Common myeloid progenitor, CD34-positive (primary cell): ENCODE measurements at regions not wholly inside any gene's neighbourhood (a gene's known extent, or its start where the extent isn't known, plus 50 kb on each side); places are given as distances from the start of the nearest gene placed in this dataset.

Experiments
- CTCF ChIA-PET: fragments of 350-600 bp; sonication (Branson Sonifier 250); formaldehyde crosslinking; loops from one replicate; lab custom pipeline; 2021; ENCODE audit warnings: antibody characterized with exemption; lab: Charles Lee
- POLR2A ChIA-PET: fragments of 350-600 bp; sonication (Branson Sonifier 250); formaldehyde crosslinking; loops from one replicate; lab custom pipeline; 2021; ENCODE audit warnings: antibody characterized with exemption; lab: Charles Lee
- DNase-seq, 3 donors: peaks; one replicate each; pipeline versions ENCODE4 v3.0.0 to v3.0.0-alpha.2; 2013
- H3K27ac ChIP-seq, 2 experiments: 1 replicate in 1 of 2; 2 replicates in 1 of 2; pipeline ENCODE4 v1.7.0; 2013; ENCODE audit warnings: inconsistent platforms in 2 of 2, low read length in 2 of 2, mild to moderate bottlenecking in 2 of 2, low read depth in 1 of 2, moderate library complexity in 1 of 2; ENCODE audit not compliant: severe bottlenecking in 2 of 2, insufficient read depth in 1 of 2, poor library complexity in 1 of 2
- H3K27me3 ChIP-seq, 5 experiments: replicated peaks in 2 of 5; 1 replicate in 3 of 5; 2 replicates in 2 of 5; pipeline versions ENCODE4 v1.6.1 to v1.7.0; 2013; ENCODE audit warnings: low read length in 4 of 5, mild to moderate bottlenecking in 2 of 5, moderate library complexity in 2 of 5, inconsistent platforms in 1 of 5; ENCODE audit not compliant: insufficient read depth in 5 of 5, control insufficient read depth in 4 of 5
- H3K36me3 ChIP-seq, 4 experiments: 1 replicate in 2 of 4; 2 replicates in 2 of 4; pipeline versions ENCODE4 v1.6.1 to v1.7.0; 2013; ENCODE audit warnings: low read length in 3 of 4, control low read depth in 1 of 4, mild to moderate bottlenecking in 1 of 4; ENCODE audit not compliant: control insufficient read depth in 4 of 4, insufficient read depth in 4 of 4
- H3K4me1 ChIP-seq, 4 experiments: 1 replicate in 3 of 4; 2 replicates in 1 of 4; pipeline versions ENCODE4 v1.6.1 to v1.7.1; 2013; ENCODE audit warnings: low read length in 3 of 4, mild to moderate bottlenecking in 3 of 4, control low read depth in 1 of 4, inconsistent platforms in 1 of 4, moderate library complexity in 1 of 4; ENCODE audit not compliant: control insufficient read depth in 4 of 4, insufficient read depth in 4 of 4; ENCODE audit errors: control extremely low read depth in 1 of 4
- H3K4me3 ChIP-seq, 7 experiments: 1 replicate in 4 of 7; 2 replicates in 3 of 7; pipeline versions ENCODE4 v1.5.1 to v1.7.0; 2013; ENCODE audit warnings: mild to moderate bottlenecking in 7 of 7, low read length in 6 of 7, moderate library complexity in 6 of 7, inconsistent platforms in 2 of 7, low read depth in 2 of 7, control low read depth in 1 of 7; ENCODE audit not compliant: insufficient read depth in 4 of 7, control insufficient read depth in 1 of 7; ENCODE audit errors: extremely low read depth in 1 of 7
- H3K9me3 ChIP-seq, 5 experiments: 1 replicate in 4 of 5; 2 replicates in 1 of 5; pipeline versions ENCODE4 v1.6.1 to v1.7.1; 2013; ENCODE audit warnings: low read length in 4 of 5, mild to moderate bottlenecking in 2 of 5, inconsistent platforms in 1 of 5, low read depth in 1 of 5, moderate library complexity in 1 of 5; ENCODE audit not compliant: control insufficient read depth in 4 of 5, insufficient read depth in 2 of 5; ENCODE audit errors: control extremely low read depth in 1 of 5
- WGBS: methylation state at CpG from one replicate; pipeline ENCODE4 v1.1.5; 2013; ENCODE audit not compliant: insufficient coverage; 5-methylcytosine and 5-hydroxymethylcytosine counted together

GRCh38 chr9:75699625-75700251, 190.7 kb upstream of the PCSK5 start:
- Histone ChIP-seq H3K4me3 (no peak overlapping the region), H3K36me3 (no peaks in the 10 kb centered on the region), H3K27me3 (no peaks in the 10 kb centered on the region), H3K4me1 (no peaks in the 10 kb centered on the region), H3K27ac (no peak overlapping the region), H3K9me3 (no peaks in the 10 kb centered on the region)
- no peak for DNase-seq
- WGBS = 100% methylated on average over 1 of the region's 1 CpG
- ChIA-PET CTCF (no interaction called here), POLR2A (no interaction called here)

GRCh38 chr9:75700252-75700640, 190.2 kb upstream of the PCSK5 start:
- WGBS = no CpG with 5 or more reads among the region's 1 CpG
- Histone ChIP-seq H3K27me3 (no peaks in the 10 kb centered on the region), H3K36me3 (no peaks in the 10 kb centered on the region), H3K4me1 (no peaks in the 10 kb centered on the region), H3K27ac (no peak overlapping the region), H3K4me3 (no peak overlapping the region), H3K9me3 (no peaks in the 10 kb centered on the region)
- POLR2A ChIA-PET = no interaction called here
- no peak for DNase-seq
- CTCF ChIA-PET = no interaction called here

GRCh38 chr9:75707191-75707590, 183.3 kb upstream of the PCSK5 start:
- Histone ChIP-seq H3K9me3 (no peaks in the 10 kb centered on the region), H3K36me3 (no peaks in the 10 kb centered on the region), H3K27me3 (no peaks in the 10 kb centered on the region), H3K4me1 (no peaks in the 10 kb centered on the region), H3K4me3 (no peak overlapping the region), H3K27ac (no peak overlapping the region)
- ChIA-PET POLR2A (no interaction called here), CTCF (no interaction called here)
- DNase-seq = no peak
- WGBS = no CpG with 5 or more reads among the region's 2 CpGs

GRCh38 chr9:75709698-75710097, 180.8 kb upstream of the PCSK5 start:
- Histone ChIP-seq H3K27ac (no peak overlapping the region), H3K4me1 (no peaks in the 10 kb centered on the region), H3K36me3 (no peaks in the 10 kb centered on the region), H3K9me3 (no peaks in the 10 kb centered on the region), H3K4me3 (no peak overlapping the region), H3K27me3 (no peaks in the 10 kb centered on the region)
- ChIA-PET CTCF (no interaction called here), POLR2A (no interaction called here)
- 100% methylated on average over 1 of the region's 2 CpGs for WGBS
- DNase-seq = no peak

GRCh38 chr9:75712700-75713099, 177.8 kb upstream of the PCSK5 start:
- DNase-seq = no peak
- H3K4me3 ChIP-seq = no peak overlapping the region
- H3K4me1 ChIP-seq = no peaks in the 10 kb centered on the region
- no peaks in the 10 kb centered on the region for H3K9me3 ChIP-seq
- ChIA-PET CTCF (no interaction called here), POLR2A (no interaction called here)
- no peak overlapping the region for H3K27ac ChIP-seq
- H3K36me3 ChIP-seq = no peaks in the 10 kb centered on the region
- H3K27me3 ChIP-seq = no peaks in the 10 kb centered on the region

GRCh38 chr9:75713335-75713734, 177.1 kb upstream of the PCSK5 start:
- H3K36me3 ChIP-seq = no peaks in the 10 kb centered on the region
- no peak overlapping the region for H3K4me3 ChIP-seq
- H3K9me3 ChIP-seq = no peaks in the 10 kb centered on the region
- no peaks in the 10 kb centered on the region for H3K27me3 ChIP-seq
- no peak for DNase-seq
- no peak overlapping the region for H3K27ac ChIP-seq
- H3K4me1 ChIP-seq = no peaks in the 10 kb centered on the region
- POLR2A ChIA-PET = no interaction called here
- CTCF ChIA-PET = no interaction called here
- WGBS = 94% methylated on average over 4 of the region's 4 CpGs

- H3K9me3 ChIP-seq = no peaks in the 10 kb centered on the region
- H3K27me3 ChIP-seq = no peaks in the 10 kb centered on the region
- 100% methylated on average over 1 of the region's 3 CpGs for WGBS
- CTCF ChIA-PET = no interaction called here
- H3K4me3 ChIP-seq = no peak overlapping the region
- no peaks in the 10 kb centered on the region for H3K4me1 ChIP-seq
- DNase-seq = no peak
- H3K27ac ChIP-seq = no peak overlapping the region
- POLR2A ChIA-PET = no interaction called here
- no peaks in the 10 kb centered on the region for H3K36me3 ChIP-seq
These were observed 175.1 kb upstream of the PCSK5 start for GRCh38 chr9:75715360-75715759.
